Erythroblast (primary cell): ENCODE measurements at regions not wholly inside any gene's neighbourhood (a gene's known extent, or its start where the extent isn't known, plus 50 kb on each side); places are given as distances from the start of the nearest gene placed in this dataset.
"Not testable (repeated sequence)": the region's sequence is repeated elsewhere in the genome, so short reads cannot be mapped to it uniquely, and the experiment has no call there.

Source experiments
- DNase-seq, 2 experiments: peaks; one replicate each; lab custom pipeline; 2025; lab: John Stamatoyannopoulos, UW
- GATA1 ChIP-seq: IDR thresholded peaks from 2 replicates; pipeline ENCODE4 v1.6.1; 2011; ENCODE audit warnings: low read depth, mild to moderate bottlenecking, control low read depth, low read length, moderate library complexity
- POLR2A ChIP-seq: IDR thresholded peaks from 2 replicates; pipeline ENCODE4 v1.6.1; 2011; ENCODE audit warnings: mild to moderate bottlenecking, low read length

DNA sequence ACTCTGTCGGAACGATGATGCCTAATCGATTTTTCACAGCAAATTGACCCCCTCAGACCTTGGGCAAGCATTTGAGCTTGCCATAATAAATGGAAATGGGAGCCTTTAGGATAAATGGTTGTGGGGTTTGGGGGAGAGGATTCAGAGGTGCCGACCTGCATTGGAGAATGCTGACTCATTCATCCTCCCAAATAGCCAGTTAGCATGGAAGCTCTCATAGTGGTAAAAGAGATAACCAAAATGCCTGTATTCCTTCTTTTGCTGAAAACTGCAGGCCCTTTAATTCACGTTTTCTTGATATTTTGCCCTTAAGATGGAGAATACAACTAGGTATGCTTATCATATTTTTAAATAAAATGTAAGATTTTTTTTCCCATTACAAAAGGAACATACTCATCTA is 392.6 kb upstream of the DEPDC1 start:
- no peak for TF ChIP-seq GATA1
- TF ChIP-seq POLR2A, result no peak
- no peak for DNase-seq

DNA sequence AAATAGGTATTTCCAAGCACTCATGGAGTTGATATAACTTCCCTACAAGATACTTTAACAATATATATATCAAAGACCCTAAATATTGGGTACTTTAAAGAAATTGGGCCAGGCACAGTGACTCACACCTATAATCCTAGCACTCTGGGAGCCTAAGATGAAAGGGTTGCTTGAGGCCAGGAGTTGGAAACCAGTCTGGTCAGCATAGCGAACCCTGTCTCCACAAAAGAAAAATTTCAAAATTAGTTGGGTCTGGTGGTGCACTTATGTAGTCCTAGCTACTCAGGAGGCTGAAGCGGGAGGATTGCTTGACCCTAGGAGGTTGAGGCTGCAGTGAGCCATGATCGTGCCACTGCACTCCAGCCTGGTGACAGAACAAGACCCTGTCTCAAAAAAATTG is 393.9 kb upstream of the DEPDC1 start:
- DNase-seq, result no peak
- TF ChIP-seq GATA1 (no peak), POLR2A (no peak)

DNA sequence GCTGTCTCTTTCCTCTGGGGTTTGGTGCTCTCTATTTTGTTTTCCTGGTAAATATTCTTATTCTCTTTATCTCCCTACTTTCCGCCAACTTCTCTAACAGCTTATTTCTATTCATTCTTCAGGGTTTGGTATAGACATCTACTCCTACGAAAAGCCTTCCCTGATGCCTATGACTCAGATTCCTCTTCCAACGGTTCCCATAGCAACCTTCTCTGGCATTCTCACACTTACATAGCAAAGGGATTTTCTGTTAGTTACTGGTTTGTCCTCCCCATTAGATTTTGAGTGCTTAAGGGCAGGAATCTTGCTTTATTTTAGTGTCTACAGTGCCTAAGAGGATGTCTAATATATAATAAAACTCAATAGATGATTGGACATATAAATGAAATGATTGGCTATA is 407.6 kb upstream of the DEPDC1 start:
- no peak for TF ChIP-seq POLR2A
- TF ChIP-seq GATA1, result no peak
- DNase-seq, result no peak

- DNase-seq, result no peak
- TF ChIP-seq POLR2A (no peak), GATA1 (no peak)
Observed at GRCh38 chr1:68906431-68906830, 409.5 kb upstream of the DEPDC1 start.

- DNase-seq, result no peak
- no peak for TF ChIP-seq GATA1
- no peak for TF ChIP-seq POLR2A
Observed at GRCh38 chr1:68907491-68907890, 410.6 kb upstream of the DEPDC1 start.

- TF ChIP-seq GATA1 (no peak), POLR2A (no peak)
- no peak for DNase-seq
Observed at GRCh38 chr1:68908316-68908715, 411.4 kb upstream of the DEPDC1 start.

- no peak for DNase-seq
- TF ChIP-seq GATA1 (no peak), POLR2A (no peak)
Observed at GRCh38 chr1:68916221-68916902, 419.5 kb upstream of the DEPDC1 start.

GRCh38 chr1:68917456-68917855 is 420.6 kb upstream of the DEPDC1 start:
- TF ChIP-seq GATA1 (no peak), POLR2A (no peak)
- DNase-seq, result no peak

GRCh38 chr1:68918563-68918962 is 421.7 kb upstream of the DEPDC1 start:
- DNase-seq, result no peak
- no peak for TF ChIP-seq POLR2A
- no peak for TF ChIP-seq GATA1

GRCh38 chr1:68919075-68919474 is 422.2 kb upstream of the DEPDC1 start:
- TF ChIP-seq POLR2A, result no peak
- TF ChIP-seq GATA1, result no peak
- no peak for DNase-seq

- not testable (repeated sequence) for DNase-seq
Observed at GRCh38 chr1:68923475-68924088, 426.7 kb upstream of the DEPDC1 start.

GRCh38 chr1:68930101-68930500 is 433.2 kb upstream of the DEPDC1 start:
- no peak for TF ChIP-seq GATA1
- TF ChIP-seq POLR2A, result no peak
- no peak for DNase-seq

DNA sequence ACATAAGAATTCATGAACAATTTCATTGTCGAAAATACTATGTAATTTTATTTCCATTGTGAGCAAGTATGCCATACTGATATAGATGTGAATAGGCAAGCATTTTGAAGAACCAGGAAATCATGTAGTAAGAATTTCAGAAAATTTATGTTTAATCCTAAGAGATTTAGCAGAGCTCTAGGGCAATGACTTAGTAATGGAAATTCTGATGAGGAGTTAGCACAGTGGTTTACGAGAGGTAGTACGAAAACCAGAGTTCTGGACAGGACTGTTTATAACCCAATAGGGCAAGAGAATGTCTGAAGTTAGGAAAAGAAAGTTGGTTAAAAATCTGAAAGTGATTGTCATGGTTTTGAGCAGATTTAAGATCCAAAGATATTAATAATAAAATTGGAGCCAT is 439.6 kb upstream of the DEPDC1 start:
- DNase-seq, result no peak
- TF ChIP-seq GATA1 (no peak), POLR2A (no peak)

GRCh38 chr1:68938051-68938666 is 441.3 kb upstream of the DEPDC1 start:
- no peak for TF ChIP-seq GATA1
- no peak for TF ChIP-seq POLR2A
- no peak for DNase-seq
